ENCODE measurements at regions not wholly inside any gene's neighbourhood (a gene's known extent, or its start where the extent isn't known, plus 50 kb on each side); places are given as distances from the start of the nearest gene placed in this dataset.

DNA sequence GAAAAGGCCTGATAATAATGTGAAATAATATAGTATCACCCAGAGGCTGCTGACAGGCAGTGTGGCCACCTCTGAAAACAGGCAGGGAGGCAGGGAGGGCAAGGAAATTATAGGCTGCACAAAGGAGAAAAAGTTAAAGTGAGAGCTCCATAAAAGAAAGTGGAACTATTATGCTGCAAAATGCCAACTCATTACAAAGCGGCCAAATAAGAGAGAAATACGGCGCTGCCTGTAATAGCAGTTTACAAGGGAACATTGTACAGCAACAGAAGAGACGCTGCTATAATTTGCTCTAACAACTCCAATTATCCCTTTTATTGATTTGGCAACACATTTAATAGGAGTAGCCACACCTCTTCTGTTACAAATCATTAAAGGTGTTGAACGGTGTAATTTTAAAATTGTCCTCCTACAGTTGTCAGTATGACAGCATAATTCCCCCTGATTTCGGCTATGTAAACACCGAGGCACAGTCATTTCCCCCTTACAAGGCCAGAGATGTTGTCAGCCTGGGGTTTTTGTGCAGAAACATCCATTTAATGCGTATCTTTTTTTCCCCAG, 120.3 kb downstream of the MRM1 start:
- DNase-seq (ENCODE audit: low read depth, low spot score), result no peak
- ChIA-PET CTCF (interaction anchor here (0.9 kb wide), 1 partner anchor 326 kb away, joined by 4 read pairs; no protein-coding TSS in a partner anchor), POLR2A (no interaction called here)
- no peaks in the 10 kb centered on the region for H3K9me3 ChIP-seq (ENCODE audit: control insufficient read depth, insufficient read depth, low read length)
- no peak overlapping the region for H3K4me3 ChIP-seq (ENCODE audit: low read depth, low read length)
- H3K27ac ChIP-seq (ENCODE audit: low read depth, low read length), result no peak overlapping the region
- TF ChIP-seq, protein P1, sequence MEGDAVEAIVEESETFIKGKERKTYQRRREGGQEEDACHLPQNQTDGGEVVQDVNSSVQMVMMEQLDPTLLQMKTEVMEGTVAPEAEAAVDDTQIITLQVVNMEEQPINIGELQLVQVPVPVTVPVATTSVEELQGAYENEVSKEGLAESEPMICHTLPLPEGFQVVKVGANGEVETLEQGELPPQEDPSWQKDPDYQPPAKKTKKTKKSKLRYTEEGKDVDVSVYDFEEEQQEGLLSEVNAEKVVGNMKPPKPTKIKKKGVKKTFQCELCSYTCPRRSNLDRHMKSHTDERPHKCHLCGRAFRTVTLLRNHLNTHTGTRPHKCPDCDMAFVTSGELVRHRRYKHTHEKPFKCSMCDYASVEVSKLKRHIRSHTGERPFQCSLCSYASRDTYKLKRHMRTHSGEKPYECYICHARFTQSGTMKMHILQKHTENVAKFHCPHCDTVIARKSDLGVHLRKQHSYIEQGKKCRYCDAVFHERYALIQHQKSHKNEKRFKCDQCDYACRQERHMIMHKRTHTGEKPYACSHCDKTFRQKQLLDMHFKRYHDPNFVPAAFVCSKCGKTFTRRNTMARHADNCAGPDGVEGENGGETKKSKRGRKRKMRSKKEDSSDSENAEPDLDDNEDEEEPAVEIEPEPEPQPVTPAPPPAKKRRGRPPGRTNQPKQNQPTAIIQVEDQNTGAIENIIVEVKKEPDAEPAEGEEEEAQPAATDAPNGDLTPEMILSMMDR (IDR thresholded peaks at IDR 0.05; ENCODE audit: low read depth, low read length), result no peak
- H3K27me3 ChIP-seq (ENCODE audit: control insufficient read depth, insufficient read depth, low read length), result peaks cover 24% of the 10 kb centered on the region

DNA sequence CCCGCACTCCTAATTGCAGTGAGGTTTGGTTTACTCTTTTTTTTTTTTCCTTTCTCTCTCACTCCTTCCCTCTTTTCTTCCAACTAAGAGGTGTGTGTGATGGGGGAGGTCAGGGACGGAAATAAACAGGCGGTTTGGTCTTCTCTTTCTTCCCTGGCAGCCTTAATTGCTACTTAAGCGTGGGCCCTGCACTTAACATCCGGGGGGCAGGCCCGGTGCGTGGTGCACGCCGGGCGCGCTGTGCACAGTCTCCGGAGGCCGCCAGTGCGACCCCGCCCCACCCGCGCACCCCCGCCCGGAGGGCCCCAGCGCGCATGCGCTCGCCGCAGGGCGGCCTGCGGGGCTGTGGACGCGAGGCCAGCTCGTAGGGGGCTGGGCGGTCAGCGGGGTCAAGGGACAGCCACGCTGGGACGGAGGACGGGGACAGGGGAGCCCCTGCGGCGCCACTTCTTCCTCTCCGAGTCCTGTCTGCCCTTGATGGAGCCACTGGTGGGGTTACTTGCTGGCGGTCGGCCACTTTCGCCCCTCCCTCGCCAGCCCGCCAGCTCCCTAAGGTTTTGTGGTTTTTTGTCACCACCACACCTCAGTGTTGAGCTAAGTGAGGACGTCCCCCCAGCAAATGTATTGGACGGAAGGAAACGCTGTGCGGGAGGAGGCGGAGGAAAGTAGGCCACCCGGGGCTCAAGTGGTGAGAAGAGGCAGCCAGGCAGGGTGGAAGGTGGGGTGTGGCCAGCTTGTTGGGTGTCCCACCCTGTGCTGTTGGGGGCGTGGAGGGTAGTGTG, 120.9 kb downstream of the MRM1 start:
- Histone ChIP-seq H3K27me3 (ENCODE audit: control insufficient read depth, insufficient read depth, low read length) (peaks cover 31% of the 10 kb centered on the region), H3K27ac (ENCODE audit: low read depth, low read length) (peak overlapping the region; percentile 11), H3K4me3 (ENCODE audit: low read depth, low read length) (peak overlapping the region; percentile 44), H3K9me3 (ENCODE audit: control insufficient read depth, insufficient read depth, low read length) (no peaks in the 10 kb centered on the region)
- ChIA-PET CTCF (interaction anchor here (0.9 kb wide), 1 partner anchor 326 kb away, joined by 4 read pairs; no protein-coding TSS in a partner anchor), POLR2A (no interaction called here)
- DNase-seq (ENCODE audit: low read depth, low spot score), result no peak
- TF ChIP-seq, protein P1 (IDR thresholded peaks at IDR 0.05; ENCODE audit: low read depth, low read length), result no peak

- TF ChIP-seq, protein P1 (IDR thresholded peaks at IDR 0.05; ENCODE audit: low read depth, low read length), result no peak
- Histone ChIP-seq H3K4me3 (ENCODE audit: low read depth, low read length) (no peak overlapping the region), H3K27me3 (ENCODE audit: control insufficient read depth, insufficient read depth, low read length) (peaks cover 37% of the 10 kb centered on the region), H3K27ac (ENCODE audit: low read depth, low read length) (no peak overlapping the region), H3K9me3 (ENCODE audit: control insufficient read depth, insufficient read depth, low read length) (no peaks in the 10 kb centered on the region)
- DNase-seq (ENCODE audit: low read depth, low spot score), result no peak
- POLR2A ChIA-PET, result no interaction called here
- CTCF ChIA-PET, result no interaction called here
Measured at GRCh38 chr17:36722903-36723263, 121.5 kb downstream of the MRM1 start.

DNA sequence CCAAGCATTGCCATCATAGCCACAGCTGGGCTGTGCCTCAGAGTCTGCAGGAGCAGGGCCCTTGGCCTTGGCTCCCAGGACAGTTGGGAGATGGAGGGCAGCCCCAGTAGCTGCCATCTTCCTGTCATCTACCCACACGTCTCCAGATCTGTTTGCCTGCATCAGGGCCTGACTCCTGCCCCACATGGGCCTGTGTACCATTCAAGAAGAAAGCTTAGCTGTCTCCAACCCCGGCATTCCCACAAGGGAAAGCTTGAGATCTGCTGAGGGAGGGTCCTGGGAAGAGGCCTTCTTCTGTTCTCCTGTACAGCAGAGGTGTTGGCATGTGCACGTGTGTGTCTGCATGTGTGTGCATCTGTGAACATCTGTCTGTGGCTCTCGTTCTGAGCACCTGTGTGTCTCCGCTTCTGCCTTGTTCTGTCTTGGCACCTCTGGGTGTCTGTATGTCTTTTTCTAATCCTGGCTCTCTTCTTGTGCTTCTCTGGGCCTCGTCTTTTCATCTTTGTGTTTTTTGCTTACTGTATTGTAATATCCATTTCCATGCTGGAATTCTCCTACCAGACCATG, 122.2 kb downstream of the MRM1 start:
- no peak overlapping the region for H3K4me3 ChIP-seq (ENCODE audit: low read depth, low read length)
- POLR2A ChIA-PET, result no interaction called here
- H3K27me3 ChIP-seq (ENCODE audit: control insufficient read depth, insufficient read depth, low read length), result peaks cover 42% of the 10 kb centered on the region
- H3K27ac ChIP-seq (ENCODE audit: low read depth, low read length), result no peak overlapping the region
- CTCF ChIA-PET, result no interaction called here
- TF ChIP-seq, protein P1 (IDR thresholded peaks at IDR 0.05; ENCODE audit: low read depth, low read length), result no peak
- DNase-seq (ENCODE audit: low read depth, low spot score), result no peak
- H3K9me3 ChIP-seq (ENCODE audit: control insufficient read depth, insufficient read depth, low read length), result no peaks in the 10 kb centered on the region

GRCh38 chr17:36726199-36726598, 124.8 kb downstream of the MRM1 start:
- POLR2A ChIA-PET, result no interaction called here
- H3K9me3 ChIP-seq (ENCODE audit: control insufficient read depth, insufficient read depth, low read length), result no peaks in the 10 kb centered on the region
- TF ChIP-seq, protein P1 (IDR thresholded peaks at IDR 0.05; ENCODE audit: low read depth, low read length), result no peak
- no peak for DNase-seq (ENCODE audit: low read depth, low spot score)
- H3K27ac ChIP-seq (ENCODE audit: low read depth, low read length), result no peak overlapping the region
- peaks cover 55% of the 10 kb centered on the region for H3K27me3 ChIP-seq (ENCODE audit: control insufficient read depth, insufficient read depth, low read length)
- CTCF ChIA-PET, result interaction anchor here (0.5 kb wide), 1 partner anchor 123 kb away, joined by 7 read pairs; no protein-coding TSS in a partner anchor
- H3K4me3 ChIP-seq (ENCODE audit: low read depth, low read length), result no peak overlapping the region

All from AG04450 (cell line).